B cell (primary cell): ENCODE measurements at regions not wholly inside any gene's neighbourhood (a gene's known extent, or its start where the extent isn't known, plus 50 kb on each side); places are given as distances from the start of the nearest gene placed in this dataset.

Source experiments
- ATAC-seq: fragments of 200-7000 bp; cut with Tn5 transposase; one replicate; pipeline ENCODE4 v1.10.0; 2021; ENCODE audit warnings: low read depth, mild to moderate bottlenecking, moderate number of reproducible peaks, moderate library complexity
- CTCF ChIA-PET: fragments of 350-600 bp; sonication (Branson Sonifier 250); formaldehyde crosslinking; loops from one replicate; lab custom pipeline; 2021; ENCODE audit warnings: antibody characterized with exemption, inconsistent platforms; lab: Charles Lee
- POLR2A ChIA-PET: fragments of 350-600 bp; sonication (Branson Sonifier 250); formaldehyde crosslinking; loops from one replicate; lab custom pipeline; 2021; ENCODE audit warnings: antibody characterized with exemption; lab: Charles Lee
- DNase-seq: peaks from one replicate; pipeline ENCODE4 v3.0.0; 2013
- H2AFZ ChIP-seq: 2 replicates; pipeline ENCODE4 v1.6.1; 2012; ENCODE audit warnings: mild to moderate bottlenecking, low read depth, low read length; ENCODE audit not compliant: insufficient read depth, poor library complexity, severe bottlenecking
- H3K27ac ChIP-seq, 2 donors: 1 replicate in 1 of 2; 2 replicates in 1 of 2; pipeline ENCODE4 v1.5.1; 2012 to 2013; ENCODE audit warnings: low read length in 2 of 2, mild to moderate bottlenecking in 2 of 2, moderate library complexity in 1 of 2
- H3K27me3 ChIP-seq, 4 experiments: fragments of 200-600 bp in 1 of 4; sonication (generic) in 1 of 4; replicated peaks in 1 of 4; 1 replicate in 2 of 4; 2 replicates in 2 of 4; pipeline versions ENCODE4 v1.6.1 to v1.7.0; 2013 to 2016; ENCODE audit warnings: low read length in 3 of 4, mild to moderate bottlenecking in 2 of 4, mixed read lengths in 1 of 4, moderate library complexity in 1 of 4; ENCODE audit not compliant: insufficient read depth in 4 of 4, control insufficient read depth in 3 of 4; ENCODE audit errors: control extremely low read depth in 1 of 4
- H3K36me3 ChIP-seq, 2 experiments: replicated peaks in 1 of 2; 1 replicate in 1 of 2; 2 replicates in 1 of 2; pipeline versions ENCODE4 v1.6.1 to v1.7.1; 2013; ENCODE audit warnings: low read length in 1 of 2; ENCODE audit not compliant: insufficient read depth in 2 of 2, control insufficient read depth in 1 of 2; ENCODE audit errors: control extremely low read depth in 1 of 2, extremely low read depth in 1 of 2
- H3K4me1 ChIP-seq, 2 donors: fragments of 200-600 bp in 1 of 2; sonication (generic) in 1 of 2; 1 replicate in 1 of 2; 2 replicates in 1 of 2; pipeline versions ENCODE4 v1.5.1 to v1.6.1; 2013 to 2017; ENCODE audit warnings: low read length in 2 of 2; ENCODE audit not compliant: control insufficient read depth in 2 of 2, insufficient read depth in 2 of 2
- H3K4me2 ChIP-seq: replicated peaks from 2 replicates; pipeline ENCODE3; 2012; ENCODE audit warnings: mild to moderate bottlenecking, low read depth, low read length; ENCODE audit not compliant: poor library complexity, severe bottlenecking
- H3K4me3 ChIP-seq, 5 experiments: fragments of 200-600 bp in 1 of 5; sonication (generic) in 1 of 5; 1 replicate in 3 of 5; 2 replicates in 2 of 5; pipeline versions ENCODE4 v1.5.1 to v1.7.0; 2011 to 2016; ENCODE audit warnings: low read length in 4 of 5, mild to moderate bottlenecking in 4 of 5, low read depth in 2 of 5, control low read depth in 1 of 5, moderate library complexity in 1 of 5; ENCODE audit not compliant: insufficient read depth in 1 of 5; ENCODE audit errors: control extremely low read depth in 1 of 5, extremely low read depth in 1 of 5
- H3K79me2 ChIP-seq: fragments of 200-600 bp; sonication (generic); one replicate; pipeline ENCODE4 v1.6.0; 2016; ENCODE audit warnings: low read length; ENCODE audit not compliant: control insufficient read depth, insufficient read depth
- H3K9ac ChIP-seq: fragments of 200-600 bp; sonication (generic); 2 replicates; pipeline ENCODE4 v1.6.1; 2017; ENCODE audit warnings: mild to moderate bottlenecking, low read length, moderate library complexity
- H3K9me3 ChIP-seq, 3 donors: one replicate each; pipeline versions ENCODE4 v1.6.1 to v1.7.1; 2013; ENCODE audit warnings: low read length in 2 of 3; ENCODE audit not compliant: control insufficient read depth in 2 of 3, insufficient read depth in 1 of 3; ENCODE audit errors: control extremely low read depth in 1 of 3
- H4K20me1 ChIP-seq: 2 replicates; pipeline ENCODE4 v1.6.0; 2012; ENCODE audit warnings: mild to moderate bottlenecking, low read length; ENCODE audit not compliant: insufficient read depth, control insufficient read depth, poor library complexity, severe bottlenecking
- H3K27ac Mint-ChIP-seq: one replicate; pipeline ENCODE4 v1.8.0; 2021; ENCODE audit warnings: mixed read lengths
- H3K27me3 Mint-ChIP-seq: one replicate; pipeline ENCODE4 v1.8.0; 2021; ENCODE audit warnings: mixed read lengths
- H3K4me1 Mint-ChIP-seq: one replicate; pipeline ENCODE4 v1.8.0; 2021; ENCODE audit warnings: mixed read lengths
- H3K4me3 Mint-ChIP-seq: one replicate; pipeline ENCODE4 v1.8.0; 2021; ENCODE audit warnings: mixed read lengths
- H3K9me3 Mint-ChIP-seq: one replicate; pipeline ENCODE4 v1.8.0; 2022; ENCODE audit warnings: mixed read lengths; ENCODE audit not compliant: insufficient read depth
- EZH2 ChIP-seq: IDR thresholded peaks from 2 replicates; pipeline ENCODE4 v1.6.1; 2012; ENCODE audit warnings: borderline replicate concordance, low read depth, mild to moderate bottlenecking, moderate library complexity, low read length; ENCODE audit not compliant: insufficient read depth, poor library complexity, severe bottlenecking
- WGBS: methylation state at CpG from one replicate; pipeline ENCODE4 v1.1.5; 2013; ENCODE audit warnings: missing lambda C conversion rate; ENCODE audit not compliant: insufficient coverage; 5-methylcytosine and 5-hydroxymethylcytosine counted together
- intact Hi-C: fragments of 100-400 bp; cut with micrococcal nuclease; formaldehyde crosslinking; loops from one replicate; pipeline ENCODE4 v1.10.0; 2022
- TF ChIP-seq, protein P1 (sequence below): fragments of 200-600 bp; IDR thresholded peaks from one replicate; pipeline ENCODE4 v1.8.0; 2022; ENCODE audit warnings: antibody characterized with exemption, mild to moderate bottlenecking

DNA sequence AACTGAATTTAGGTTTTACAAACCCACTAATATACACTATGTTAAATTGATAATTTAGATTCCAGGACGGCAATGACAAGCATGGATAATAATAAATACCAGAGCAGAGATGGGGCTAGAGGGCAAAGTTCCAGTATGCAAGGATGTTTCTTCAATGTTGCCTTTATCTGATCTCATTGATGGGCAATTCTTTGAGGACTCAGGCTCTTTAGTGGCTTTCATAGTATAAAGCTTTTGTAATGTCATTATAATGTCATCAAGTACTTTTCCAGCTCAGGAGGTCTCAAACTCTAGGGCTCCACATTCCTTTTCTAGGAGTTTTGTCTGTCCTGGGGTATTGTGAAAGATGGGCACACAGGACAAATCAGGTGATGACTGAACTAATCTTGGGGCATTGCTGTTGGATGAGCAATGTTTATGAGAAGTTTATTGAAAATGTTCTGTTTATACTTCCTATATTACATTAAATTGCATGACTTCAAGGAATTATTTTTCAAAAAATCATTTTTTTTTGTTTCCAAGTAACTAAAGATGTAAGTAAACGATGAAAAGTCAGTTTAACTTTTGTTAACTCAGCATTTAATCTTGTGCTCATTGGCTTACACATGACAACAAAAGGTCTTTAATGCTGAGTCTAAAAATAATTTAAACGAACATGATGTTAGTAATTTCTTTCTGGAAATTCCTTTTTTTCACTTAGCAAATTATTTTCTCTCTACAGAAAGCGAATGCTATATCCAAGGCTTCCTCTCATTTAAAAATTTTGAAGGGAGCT is 116.4 kb downstream of the OXSM start:
- Mint-ChIP-seq H3K27ac (no peak overlapping the region), H3K9me3 (no peaks in the 10 kb centered on the region), H3K4me3 (no peak overlapping the region), H3K27me3 (peaks cover 21% of the 10 kb centered on the region), H3K4me1 (no peaks in the 10 kb centered on the region)
- POLR2A ChIA-PET = no interaction called here
- CTCF ChIA-PET = no interaction called here
- no peaks in the 10 kb centered on the region for H3K9me3 ChIP-seq
- no CpG with 5 or more reads among the region's 4 CpGs for WGBS
- H3K36me3 ChIP-seq = no peaks in the 10 kb centered on the region
- H2AFZ ChIP-seq = no peak overlapping the region
- H3K79me2 ChIP-seq = no peaks in the 10 kb centered on the region
- H3K4me3 ChIP-seq = no peak overlapping the region
- TF ChIP-seq, protein P1, sequence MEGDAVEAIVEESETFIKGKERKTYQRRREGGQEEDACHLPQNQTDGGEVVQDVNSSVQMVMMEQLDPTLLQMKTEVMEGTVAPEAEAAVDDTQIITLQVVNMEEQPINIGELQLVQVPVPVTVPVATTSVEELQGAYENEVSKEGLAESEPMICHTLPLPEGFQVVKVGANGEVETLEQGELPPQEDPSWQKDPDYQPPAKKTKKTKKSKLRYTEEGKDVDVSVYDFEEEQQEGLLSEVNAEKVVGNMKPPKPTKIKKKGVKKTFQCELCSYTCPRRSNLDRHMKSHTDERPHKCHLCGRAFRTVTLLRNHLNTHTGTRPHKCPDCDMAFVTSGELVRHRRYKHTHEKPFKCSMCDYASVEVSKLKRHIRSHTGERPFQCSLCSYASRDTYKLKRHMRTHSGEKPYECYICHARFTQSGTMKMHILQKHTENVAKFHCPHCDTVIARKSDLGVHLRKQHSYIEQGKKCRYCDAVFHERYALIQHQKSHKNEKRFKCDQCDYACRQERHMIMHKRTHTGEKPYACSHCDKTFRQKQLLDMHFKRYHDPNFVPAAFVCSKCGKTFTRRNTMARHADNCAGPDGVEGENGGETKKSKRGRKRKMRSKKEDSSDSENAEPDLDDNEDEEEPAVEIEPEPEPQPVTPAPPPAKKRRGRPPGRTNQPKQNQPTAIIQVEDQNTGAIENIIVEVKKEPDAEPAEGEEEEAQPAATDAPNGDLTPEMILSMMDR = no peak
- TF ChIP-seq EZH2 = no peak
- H3K27me3 ChIP-seq = no peaks in the 10 kb centered on the region
- DNase-seq (no peak), ATAC-seq (no peak)
- intact Hi-C loops = no loop called here
- H3K4me2 ChIP-seq = no peak overlapping the region
- H3K9ac ChIP-seq = no peak overlapping the region
- H4K20me1 ChIP-seq = no peaks in the 10 kb centered on the region
- no peak overlapping the region for H3K27ac ChIP-seq
- H3K4me1 ChIP-seq = no peaks in the 10 kb centered on the region

DNA sequence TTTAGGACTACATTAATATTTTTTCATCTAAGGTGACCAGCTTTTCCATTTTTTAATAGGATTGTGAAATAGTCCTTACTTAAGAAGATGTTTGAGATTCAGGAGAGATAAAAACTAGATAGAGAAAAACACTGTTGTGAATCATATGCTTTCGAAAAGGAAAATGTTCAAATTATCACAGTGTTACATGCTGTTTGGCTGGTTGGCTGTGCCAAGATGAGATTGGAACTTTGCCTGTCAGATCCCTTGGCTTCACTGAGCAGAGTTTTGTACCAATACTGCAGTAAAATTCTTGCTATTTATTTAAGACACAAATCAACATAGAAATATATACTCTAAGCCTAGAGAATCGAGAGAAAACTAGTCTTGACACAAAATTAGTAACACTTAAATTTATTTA is 117.2 kb downstream of the OXSM start:
- Histone ChIP-seq H3K4me2 (no peak overlapping the region), H3K9me3 (no peaks in the 10 kb centered on the region), H3K27ac (no peak overlapping the region), H3K79me2 (no peaks in the 10 kb centered on the region), H3K4me1 (no peaks in the 10 kb centered on the region), H4K20me1 (no peaks in the 10 kb centered on the region), H3K36me3 (no peaks in the 10 kb centered on the region), H3K27me3 (no peaks in the 10 kb centered on the region), H3K4me3 (no peak overlapping the region), H3K9ac (no peak overlapping the region), H2AFZ (no peak overlapping the region)
- WGBS = no CpG with 5 or more reads among the region's 2 CpGs
- DNase-seq = no peak
- H3K9me3 Mint-ChIP-seq = no peaks in the 10 kb centered on the region
- TF ChIP-seq, protein P1 = no peak
- no peak for TF ChIP-seq EZH2
- intact Hi-C loops = no loop called here
- ChIA-PET CTCF (no interaction called here), POLR2A (no interaction called here)
- no peak overlapping the region for H3K27ac Mint-ChIP-seq
- no peak for ATAC-seq
- peaks cover 21% of the 10 kb centered on the region for H3K27me3 Mint-ChIP-seq
- no peaks in the 10 kb centered on the region for H3K4me1 Mint-ChIP-seq
- H3K4me3 Mint-ChIP-seq = no peak overlapping the region
